ENCODE measurements at regions not wholly inside any gene's neighbourhood (a gene's known extent, or its start where the extent isn't known, plus 50 kb on each side); places are given as distances from the start of the nearest gene placed in this dataset.
A peak's percentile ranks its signal among the peaks of the same experiment; 100 is the strongest.

DNA sequence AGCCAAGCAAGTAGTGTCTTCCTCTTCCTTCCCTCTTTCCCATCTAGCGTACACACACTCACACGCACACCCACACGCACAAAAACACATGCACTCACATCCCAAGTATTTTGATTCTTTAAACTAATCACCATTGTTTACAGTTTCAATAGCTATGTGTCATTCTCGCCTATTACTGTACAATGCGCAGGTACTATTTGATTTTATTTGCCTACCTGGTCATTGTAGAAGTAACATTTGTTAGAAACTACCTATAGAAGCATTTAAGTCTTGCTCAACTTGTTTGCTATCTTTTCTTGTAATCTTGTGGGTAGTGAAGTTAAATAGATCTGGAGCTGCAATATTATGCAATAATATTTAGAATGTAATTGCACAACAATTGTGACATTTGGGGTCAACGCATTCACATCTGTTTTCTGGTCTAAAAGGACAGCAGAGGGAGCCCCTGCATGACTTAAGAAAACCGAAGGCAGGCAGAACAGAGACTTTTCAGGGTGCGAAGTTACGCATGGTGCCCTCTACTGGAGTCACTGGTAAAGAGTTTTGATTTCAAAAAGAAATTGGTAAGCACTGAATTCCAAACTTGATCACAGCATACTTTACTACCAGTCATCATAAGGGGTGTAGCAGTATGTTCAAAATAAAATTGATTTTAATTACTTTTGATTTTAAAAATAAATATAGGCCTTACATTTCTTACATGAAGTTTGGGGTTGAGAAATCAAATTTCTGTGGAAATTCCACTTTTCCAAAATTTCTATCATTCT is 503.3 kb upstream of the FAM241A start:
- peak; percentile 96 for TF ChIP-seq CTCF (IDR thresholded peaks at IDR 0.05)
- H3K4me3 Mint-ChIP-seq, result no peak overlapping the region
- no peaks in the 10 kb centered on the region for H3K27me3 Mint-ChIP-seq (ENCODE audit: insufficient read depth)

GRCh38 chr4:111648056-111648455 is 497.2 kb upstream of the FAM241A start:
- no peak overlapping the region for H3K4me3 Mint-ChIP-seq
- no peak overlapping the region for H3K27ac Mint-ChIP-seq
- no peaks in the 10 kb centered on the region for H3K9me3 Mint-ChIP-seq
- H3K36me3 Mint-ChIP-seq (ENCODE audit: low read depth), result no peaks in the 10 kb centered on the region
- peaks cover 12% of the 10 kb centered on the region for H3K4me1 Mint-ChIP-seq (ENCODE audit: low read depth)
- no peaks in the 10 kb centered on the region; the same call in none of the 2 replicates for H3K27me3 Mint-ChIP-seq (ENCODE audit: insufficient read depth)
- no peak for TF ChIP-seq CTCF (IDR thresholded peaks at IDR 0.05)
- DNase-seq, result no peak

More for the DNA sequence above, 503.3 kb upstream of the FAM241A start:
- H3K9me3 Mint-ChIP-seq, result no peaks in the 10 kb centered on the region
- DNase-seq, result peak; percentile 82
- H3K4me1 Mint-ChIP-seq (ENCODE audit: low read depth), result peaks cover 31% of the 10 kb centered on the region
- no peaks in the 10 kb centered on the region for H3K36me3 Mint-ChIP-seq (ENCODE audit: low read depth)
- H3K27ac Mint-ChIP-seq, result no peak overlapping the region

- Mint-ChIP-seq H3K27ac (no peak overlapping the region), H3K9me3 (no peaks in the 10 kb centered on the region), H3K36me3 (ENCODE audit: low read depth) (no peaks in the 10 kb centered on the region), H3K4me1 (ENCODE audit: low read depth) (peaks cover 12% of the 10 kb centered on the region), H3K4me3 (no peak overlapping the region), H3K27me3 (ENCODE audit: insufficient read depth) (no peaks in the 10 kb centered on the region; the same call in none of the 2 replicates)
- DNase-seq, result no peak
- no peak for TF ChIP-seq CTCF (IDR thresholded peaks at IDR 0.05)
Measured at GRCh38 chr4:111649308-111649707, 495.9 kb upstream of the FAM241A start.

DNA sequence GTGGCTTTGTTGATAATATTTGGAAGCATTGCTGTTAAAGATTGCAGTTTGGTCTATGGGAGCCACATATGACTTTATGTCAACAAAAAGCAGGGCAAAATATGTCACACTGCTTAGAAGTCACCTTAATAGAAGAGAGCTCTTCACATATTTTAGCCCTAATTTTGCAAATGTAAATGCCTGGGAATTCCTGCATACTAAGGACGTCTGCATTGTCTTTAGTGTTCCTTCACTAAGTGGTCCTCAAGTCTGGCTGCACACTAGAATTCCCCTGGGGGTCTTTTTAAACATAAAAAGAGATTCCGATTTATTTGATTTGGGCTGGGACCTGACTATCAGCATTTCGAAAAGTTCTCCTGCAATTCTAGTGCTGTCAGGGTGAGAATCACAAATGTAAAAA is 495.1 kb upstream of the FAM241A start:
- H3K27ac Mint-ChIP-seq, result no peak overlapping the region
- no peaks in the 10 kb centered on the region for H3K36me3 Mint-ChIP-seq (ENCODE audit: low read depth)
- no peak for DNase-seq
- H3K4me3 Mint-ChIP-seq, result no peak overlapping the region
- H3K4me1 Mint-ChIP-seq (ENCODE audit: low read depth), result peaks cover 12% of the 10 kb centered on the region
- H3K27me3 Mint-ChIP-seq (ENCODE audit: insufficient read depth), result no peaks in the 10 kb centered on the region; the same call in none of the 2 replicates
- no peak for TF ChIP-seq CTCF (IDR thresholded peaks at IDR 0.05)
- no peaks in the 10 kb centered on the region for H3K9me3 Mint-ChIP-seq

- H3K4me1 Mint-ChIP-seq (ENCODE audit: low read depth), result peaks cover 12% of the 10 kb centered on the region
- H3K4me3 Mint-ChIP-seq, result no peak overlapping the region
- no peaks in the 10 kb centered on the region for H3K9me3 Mint-ChIP-seq
- H3K27me3 Mint-ChIP-seq (ENCODE audit: insufficient read depth), result no peaks in the 10 kb centered on the region; the same call in none of the 2 replicates
- no peak for TF ChIP-seq CTCF (IDR thresholded peaks at IDR 0.05)
- DNase-seq, result no peak
- H3K27ac Mint-ChIP-seq, result no peak overlapping the region
- no peaks in the 10 kb centered on the region for H3K36me3 Mint-ChIP-seq (ENCODE audit: low read depth)
Measured at GRCh38 chr4:111650674-111651086, 494.6 kb upstream of the FAM241A start.
